ENCODE measurements at regions not wholly inside any gene's neighbourhood (a gene's known extent, or its start where the extent isn't known, plus 50 kb on each side); places are given as distances from the start of the nearest gene placed in this dataset.
"Not testable (repeated sequence)": the region's sequence is repeated elsewhere in the genome, so short reads cannot be mapped to it uniquely, and the experiment has no call there.

- Mint-ChIP-seq H3K27me3 (no peaks in the 10 kb centered on the region), H3K36me3 (ENCODE audit: low read depth) (no peaks in the 10 kb centered on the region), H3K9me3 (peaks cover 6% of the 10 kb centered on the region), H3K4me3 (no peak overlapping the region), H3K27ac (no peak overlapping the region), H3K4me1 (ENCODE audit: low read depth) (peaks cover 15% of the 10 kb centered on the region)
- no peak for DNase-seq
These were observed 152.6 kb upstream of the NRG3 start for GRCh38 chr10:81722399-81722798.

- Mint-ChIP-seq H3K27ac (peak overlapping the region; percentile 81), H3K4me1 (ENCODE audit: low read depth) (peaks cover 15% of the 10 kb centered on the region), H3K36me3 (ENCODE audit: low read depth) (no peaks in the 10 kb centered on the region), H3K4me3 (no peak overlapping the region), H3K27me3 (no peaks in the 10 kb centered on the region), H3K9me3 (peaks cover 9% of the 10 kb centered on the region)
- DNase-seq = no peak
These were observed 150.6 kb upstream of the NRG3 start for GRCh38 chr10:81724431-81724830.

GRCh38 chr10:81725851-81726250 lies 149.1 kb upstream of the NRG3 start:
- no peak overlapping the region for H3K4me3 Mint-ChIP-seq

GRCh38 chr10:81728692-81729091 lies 146.3 kb upstream of the NRG3 start:
- Mint-ChIP-seq H3K4me3 (no peak overlapping the region), H3K27ac (no peak overlapping the region), H3K9me3 (peaks cover 9% of the 10 kb centered on the region), H3K27me3 (no peaks in the 10 kb centered on the region), H3K36me3 (ENCODE audit: low read depth) (no peaks in the 10 kb centered on the region), H3K4me1 (ENCODE audit: low read depth) (peaks cover 15% of the 10 kb centered on the region)
- DNase-seq = no peak

More at GRCh38 chr10:81725851-81726250, 149.1 kb upstream of the NRG3 start:
- no peak overlapping the region for H3K27ac Mint-ChIP-seq
- H3K9me3 Mint-ChIP-seq = peaks cover 9% of the 10 kb centered on the region
- H3K27me3 Mint-ChIP-seq = no peaks in the 10 kb centered on the region
- peaks cover 15% of the 10 kb centered on the region for H3K4me1 Mint-ChIP-seq (ENCODE audit: low read depth)
- H3K36me3 Mint-ChIP-seq (ENCODE audit: low read depth) = no peaks in the 10 kb centered on the region
- DNase-seq = no peak

GRCh38 chr10:81730891-81731290 lies 144.1 kb upstream of the NRG3 start:
- Mint-ChIP-seq H3K27me3 (no peaks in the 10 kb centered on the region), H3K9me3 (peaks cover 12% of the 10 kb centered on the region), H3K36me3 (ENCODE audit: low read depth) (no peaks in the 10 kb centered on the region), H3K4me1 (ENCODE audit: low read depth) (peaks cover under 1% of the 10 kb centered on the region), H3K27ac (no peak overlapping the region), H3K4me3 (no peak overlapping the region)
- DNase-seq = no peak

- peaks cover 8% of the 10 kb centered on the region for H3K9me3 Mint-ChIP-seq
- no peaks in the 10 kb centered on the region for H3K36me3 Mint-ChIP-seq (ENCODE audit: low read depth)
- DNase-seq = no peak
- no peak overlapping the region for H3K27ac Mint-ChIP-seq
- no peak overlapping the region for H3K4me3 Mint-ChIP-seq
- H3K4me1 Mint-ChIP-seq (ENCODE audit: low read depth) = no peaks in the 10 kb centered on the region
- H3K27me3 Mint-ChIP-seq = no peaks in the 10 kb centered on the region
These were observed 141.5 kb upstream of the NRG3 start for GRCh38 chr10:81733542-81733941.

GRCh38 chr10:81735167-81735566 lies 139.8 kb upstream of the NRG3 start:
- not testable (repeated sequence) for H3K27ac Mint-ChIP-seq; H3K36me3 Mint-ChIP-seq (ENCODE audit: low read depth); H3K4me1 Mint-ChIP-seq (ENCODE audit: low read depth); DNase-seq; H3K4me3 Mint-ChIP-seq; H3K27me3 Mint-ChIP-seq
- H3K9me3 Mint-ChIP-seq = peaks cover 11% of the 10 kb centered on the region

- Mint-ChIP-seq H3K27ac (no peak overlapping the region), H3K4me1 (ENCODE audit: low read depth) (no peaks in the 10 kb centered on the region), H3K4me3 (no peak overlapping the region), H3K36me3 (ENCODE audit: low read depth) (no peaks in the 10 kb centered on the region), H3K27me3 (no peaks in the 10 kb centered on the region), H3K9me3 (peaks cover 10% of the 10 kb centered on the region)
- no peak for DNase-seq
These were observed 115.9 kb upstream of the NRG3 start for GRCh38 chr10:81759111-81759510.

- H3K27me3 Mint-ChIP-seq = no peaks in the 10 kb centered on the region
- H3K4me3 Mint-ChIP-seq = no peak overlapping the region
- no peak for DNase-seq
- H3K9me3 Mint-ChIP-seq = peaks cover 6% of the 10 kb centered on the region
- no peaks in the 10 kb centered on the region for H3K36me3 Mint-ChIP-seq (ENCODE audit: low read depth)
- no peaks in the 10 kb centered on the region for H3K4me1 Mint-ChIP-seq (ENCODE audit: low read depth)
- H3K27ac Mint-ChIP-seq = no peak overlapping the region
These were observed 90.8 kb upstream of the NRG3 start for GRCh38 chr10:81784111-81784597.

- no peak overlapping the region for H3K27ac Mint-ChIP-seq
- DNase-seq = no peak
- H3K4me3 Mint-ChIP-seq = no peak overlapping the region
- no peaks in the 10 kb centered on the region for H3K4me1 Mint-ChIP-seq (ENCODE audit: low read depth)
- no peaks in the 10 kb centered on the region for H3K36me3 Mint-ChIP-seq (ENCODE audit: low read depth)
- no peaks in the 10 kb centered on the region for H3K27me3 Mint-ChIP-seq
- no peaks in the 10 kb centered on the region for H3K9me3 Mint-ChIP-seq
These were observed 82.3 kb upstream of the NRG3 start for GRCh38 chr10:81792729-81793128.

- peaks cover 17% of the 10 kb centered on the region for H3K9me3 Mint-ChIP-seq
- no peak for DNase-seq
- H3K27ac Mint-ChIP-seq = no peak overlapping the region
- no peaks in the 10 kb centered on the region for H3K36me3 Mint-ChIP-seq (ENCODE audit: low read depth)
- no peaks in the 10 kb centered on the region for H3K4me1 Mint-ChIP-seq (ENCODE audit: low read depth)
- no peak overlapping the region for H3K4me3 Mint-ChIP-seq
- H3K27me3 Mint-ChIP-seq = no peaks in the 10 kb centered on the region
These were observed 68.2 kb upstream of the NRG3 start for GRCh38 chr10:81806842-81807241.

GRCh38 chr10:81814842-81815241 lies 60.2 kb upstream of the NRG3 start:
- no peak overlapping the region for H3K4me3 Mint-ChIP-seq
- no peaks in the 10 kb centered on the region for H3K27me3 Mint-ChIP-seq
- no peak for DNase-seq
- no peaks in the 10 kb centered on the region for H3K4me1 Mint-ChIP-seq (ENCODE audit: low read depth)
- H3K27ac Mint-ChIP-seq = no peak overlapping the region
- H3K36me3 Mint-ChIP-seq (ENCODE audit: low read depth) = no peaks in the 10 kb centered on the region
- H3K9me3 Mint-ChIP-seq = peaks cover 2% of the 10 kb centered on the region

- DNase-seq = no peak
- Mint-ChIP-seq H3K9me3 (no peaks in the 10 kb centered on the region), H3K4me3 (no peak overlapping the region), H3K27me3 (no peaks in the 10 kb centered on the region), H3K4me1 (ENCODE audit: low read depth) (no peaks in the 10 kb centered on the region), H3K36me3 (ENCODE audit: low read depth) (no peaks in the 10 kb centered on the region), H3K27ac (no peak overlapping the region)
These were observed 57.3 kb upstream of the NRG3 start for GRCh38 chr10:81817596-81818170.

GRCh38 chr10:81820418-81820817 lies 54.6 kb upstream of the NRG3 start:
- Mint-ChIP-seq H3K36me3 (ENCODE audit: low read depth) (no peaks in the 10 kb centered on the region), H3K27me3 (no peaks in the 10 kb centered on the region)

More at GRCh38 chr10:81820418-81820817, 54.6 kb upstream of the NRG3 start:
- DNase-seq = no peak
- Mint-ChIP-seq H3K9me3 (no peaks in the 10 kb centered on the region), H3K27ac (no peak overlapping the region), H3K4me3 (no peak overlapping the region), H3K4me1 (ENCODE audit: low read depth) (no peaks in the 10 kb centered on the region)
